Upper lobe of left lung (tissue), 6 donors: ENCODE measurements at regions not wholly inside any gene's neighbourhood (a gene's known extent, or its start where the extent isn't known, plus 50 kb on each side); places are given as distances from the start of the nearest gene placed in this dataset.

Experiments used
- ATAC-seq, 2 donors: fragments of 200-7000 bp; cut with Tn5 transposase; one replicate each; pipeline ENCODE4 v1.9.1; 2022; ENCODE audit warnings: mild to moderate bottlenecking in 2 of 2, moderate library complexity in 2 of 2; ENCODE audit not compliant: low FRiP score in 2 of 2
- DNase-seq, 2 donors: peaks; one replicate each; pipeline ENCODE4 v3.0.0-alpha.2; 2019 to 2020
- H3K27ac ChIP-seq, 4 donors: fragments of 200-600 bp; sonication (generic); one replicate each; pipeline ENCODE4 v1.5.1; 2016 to 2019
- H3K27me3 ChIP-seq, 4 donors: fragments of 200-600 bp; sonication (generic); one replicate each; pipeline ENCODE4 v1.5.1; 2017 to 2019
- H3K36me3 ChIP-seq, 4 donors: fragments of 200-600 bp; sonication (generic); one replicate each; pipeline ENCODE4 v1.5.1; 2016 to 2019
- H3K4me1 ChIP-seq, 4 donors: fragments of 200-600 bp; sonication (generic); one replicate each; pipeline ENCODE4 v1.5.1; 2018 to 2019
- H3K4me3 ChIP-seq, 4 donors: fragments of 200-600 bp; sonication (generic); one replicate each; pipeline ENCODE4 v1.5.1; 2017 to 2019; ENCODE audit warnings: mild to moderate bottlenecking in 2 of 4, moderate library complexity in 1 of 4
- H3K9me3 ChIP-seq, 4 donors: fragments of 200-600 bp; sonication (generic); one replicate each; pipeline ENCODE4 v1.5.1; 2018 to 2019
- CTCF ChIP-seq, 6 experiments: fragments of 450-650 bp in 4 of 6; fragments of 200-600 bp in 2 of 6; sonication (generic) in 2 of 6; IDR thresholded peaks; one replicate each; pipeline ENCODE4 v1.5.1; 2016 to 2019; ENCODE audit warnings: antibody characterized with exemption in 6 of 6
- EP300 ChIP-seq, 4 donors: sonication (generic); formaldehyde crosslinking; IDR thresholded peaks; one replicate each; pipeline ENCODE4 v1.5.1; 2017; ENCODE audit warnings: antibody characterized with exemption in 4 of 4, control low read depth in 2 of 4
- POLR2A ChIP-seq, 4 donors: fragments of 450-650 bp; IDR thresholded peaks; one replicate each; pipeline ENCODE4 v1.5.1; 2016 to 2017; ENCODE audit warnings: antibody characterized with exemption in 4 of 4, mild to moderate bottlenecking in 2 of 4
- POLR2AphosphoS5 ChIP-seq, 2 donors: sonication (generic); formaldehyde crosslinking; IDR thresholded peaks; one replicate each; pipeline ENCODE4 v1.5.1; 2017; ENCODE audit warnings: antibody characterized with exemption in 2 of 2
- WGBS, 2 donors: methylation state at CpG; one replicate each; pipeline ENCODE4 v1.1.5; 2017 to 2018; 5-methylcytosine and 5-hydroxymethylcytosine counted together
- donor health status: DM: no; HTN: no; CAD: no; lungs with moderate emphysema.
- donor health status: DM: no; HTN: yes; CAD: no; lungs with severe emphysema.

DNA sequence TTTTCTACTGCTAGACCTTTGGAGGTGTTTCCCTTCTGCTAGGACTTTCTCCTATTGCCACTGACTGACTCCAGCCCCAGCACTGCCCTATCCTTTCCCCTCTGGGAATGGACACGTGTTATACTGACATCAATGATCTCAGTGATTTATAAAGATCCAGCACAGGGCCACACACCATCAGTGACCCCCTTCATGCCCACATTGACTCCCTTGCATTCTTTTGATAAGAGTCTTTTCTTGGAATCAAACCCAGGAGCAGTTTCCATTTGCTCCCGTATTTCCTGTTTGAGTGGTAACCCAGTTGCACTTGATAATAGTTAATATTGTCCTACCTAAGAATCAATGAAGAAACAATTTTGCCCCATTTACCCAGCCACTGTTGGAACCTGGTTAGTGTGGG is 501.0 kb upstream of the USP24 start:
- ATAC-seq = no peak
- no peak for DNase-seq
- peaks cover 7 to 29% (median 12%) of the 10 kb centered on the region in 4 donors for H3K4me1 ChIP-seq
- WGBS, 2 donors = 62 to 64% methylated on average over 2 of the region's 2 CpGs
- H3K27ac ChIP-seq = no peak overlapping the region
- H3K27me3 ChIP-seq = no peaks in the 10 kb centered on the region
- no peak for TF ChIP-seq CTCF (IDR thresholded peaks at IDR 0.05)
- H3K9me3 ChIP-seq = no peaks in the 10 kb centered on the region
- H3K36me3 ChIP-seq = no peaks in the 10 kb centered on the region
- no peak overlapping the region for H3K4me3 ChIP-seq

GRCh38 chr1:55714230-55714629 is 499.1 kb upstream of the USP24 start:
- Histone ChIP-seq H3K9me3 (no peaks in the 10 kb centered on the region), H3K4me3 (no peak overlapping the region), H3K27me3 (no peaks in the 10 kb centered on the region), H3K4me1 (peaks cover 1 to 15% (median 8%) of the 10 kb centered on the region in 4 donors), H3K27ac (no peak overlapping the region), H3K36me3 (no peaks in the 10 kb centered on the region)
- DNase-seq (no peak), ATAC-seq (no peak)
- no peak for TF ChIP-seq POLR2AphosphoS5 (IDR thresholded peaks at IDR 0.05)
- no peak for TF ChIP-seq EP300 (IDR thresholded peaks at IDR 0.05)
- no peak for TF ChIP-seq CTCF (IDR thresholded peaks at IDR 0.05)
- WGBS, 2 donors = 71 to 91% methylated on average over 3 of the region's 3 CpGs

- ATAC-seq (no peak), DNase-seq (no peak)
- no peak overlapping the region for H3K4me3 ChIP-seq
- 89 to 90% methylated on average over 5 of the region's 5 CpGs for WGBS, 2 donors
- no peak for TF ChIP-seq POLR2A (IDR thresholded peaks at IDR 0.05)
- no peak for TF ChIP-seq CTCF (IDR thresholded peaks at IDR 0.05)
- no peak for TF ChIP-seq EP300 (IDR thresholded peaks at IDR 0.05)
- no peak for TF ChIP-seq POLR2AphosphoS5 (IDR thresholded peaks at IDR 0.05)
- no peaks in the 10 kb centered on the region for H3K9me3 ChIP-seq
- no peaks in the 10 kb centered on the region for H3K36me3 ChIP-seq
- no peaks in the 10 kb centered on the region for H3K27me3 ChIP-seq
- H3K27ac ChIP-seq = no peak overlapping the region
- H3K4me1 ChIP-seq = peaks cover 0 to 7% (median 5%) of the 10 kb centered on the region in 4 donors
Measured at GRCh38 chr1:55713516-55713915, 498.4 kb upstream of the USP24 start.

GRCh38 chr1:55712148-55712547 is 497.0 kb upstream of the USP24 start:
- WGBS, 2 donors = 72 to 73% methylated on average over 6 of the region's 6 CpGs
- no peak overlapping the region for H3K27ac ChIP-seq
- H3K4me1 ChIP-seq = no peaks in the 10 kb centered on the region
- no peak overlapping the region for H3K4me3 ChIP-seq
- peak in 1 of 2 donors; percentile 32 for DNase-seq
- H3K27me3 ChIP-seq = no peaks in the 10 kb centered on the region
- no peak for TF ChIP-seq EP300 (IDR thresholded peaks at IDR 0.05)
- no peak for TF ChIP-seq POLR2AphosphoS5 (IDR thresholded peaks at IDR 0.05)
- TF ChIP-seq CTCF (IDR thresholded peaks at IDR 0.05) = no peak
- ATAC-seq = no peak
- H3K36me3 ChIP-seq = no peaks in the 10 kb centered on the region
- no peaks in the 10 kb centered on the region for H3K9me3 ChIP-seq

DNA sequence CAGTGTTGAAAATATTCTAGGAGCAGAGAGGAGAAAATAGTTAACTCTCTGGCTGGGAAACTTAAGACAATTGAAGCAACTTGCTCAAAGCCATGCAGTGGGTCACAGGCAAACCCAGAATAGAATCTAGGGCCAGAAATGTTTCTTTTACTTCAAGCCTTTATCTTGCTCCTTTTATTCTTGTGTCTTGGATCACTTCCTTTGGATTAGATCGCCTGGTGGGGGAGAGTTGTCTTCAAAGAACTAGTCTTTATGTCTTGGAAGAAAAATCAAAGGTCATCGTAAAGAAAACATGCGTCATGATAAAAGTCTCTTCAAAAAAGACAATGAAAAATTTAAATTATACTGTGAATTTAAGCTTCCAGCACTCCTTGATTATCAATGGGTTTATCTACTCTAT is 493.6 kb upstream of the USP24 start:
- ATAC-seq = no peak
- Histone ChIP-seq H3K4me1 (no peaks in the 10 kb centered on the region), H3K4me3 (no peak overlapping the region), H3K27ac (no peak overlapping the region), H3K27me3 (no peaks in the 10 kb centered on the region), H3K9me3 (no peaks in the 10 kb centered on the region), H3K36me3 (no peaks in the 10 kb centered on the region)
- no peak for TF ChIP-seq POLR2AphosphoS5 (IDR thresholded peaks at IDR 0.05)
- TF ChIP-seq POLR2A (IDR thresholded peaks at IDR 0.05) = no peak
- no peak for TF ChIP-seq EP300 (IDR thresholded peaks at IDR 0.05)
- TF ChIP-seq CTCF (IDR thresholded peaks at IDR 0.05) = no peak
- DNase-seq = no peak
- WGBS, 2 donors = 81 to 82% methylated on average over 3 of the region's 3 CpGs
